NCI-H1092 treated with DMSO at 0.1 percent for 48 hours (cell line): ENCODE measurements at regions not wholly inside any gene's neighbourhood (a gene's known extent, or its start where the extent isn't known, plus 50 kb on each side); places are given as distances from the start of the nearest gene placed in this dataset.

Experiments
- DNase-seq: peaks from one replicate; lab custom pipeline; 2025; lab: John Stamatoyannopoulos, UW

GRCh38 chr3:103365467-103365866 is 930.7 kb downstream of the ZPLD1 start:
- no peak for DNase-seq

- no peak for DNase-seq
Measured at GRCh38 chr3:103367481-103367880, 932.7 kb downstream of the ZPLD1 start.

DNA sequence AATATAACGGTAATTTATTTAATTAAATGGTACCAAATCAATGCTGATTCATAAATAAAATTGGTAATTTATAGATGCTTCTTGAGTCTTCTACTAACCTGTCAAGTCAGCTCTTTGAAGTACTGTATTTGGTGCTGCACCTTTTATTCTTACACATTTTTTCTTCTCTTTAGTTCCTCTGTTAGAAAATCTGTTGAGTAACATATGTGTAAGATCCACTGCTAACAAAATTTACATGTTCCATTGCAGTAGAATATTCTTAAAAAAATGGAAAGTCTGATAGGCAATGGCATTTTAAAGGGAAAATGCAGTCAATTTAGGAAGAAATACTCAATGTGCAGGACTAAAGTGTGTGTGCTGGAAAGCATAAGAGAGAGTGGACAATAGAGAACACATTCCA is 936.6 kb downstream of the ZPLD1 start:
- no peak for DNase-seq

- DNase-seq = no peak
Measured at GRCh38 chr3:103372031-103372430, 937.2 kb downstream of the ZPLD1 start.

DNA sequence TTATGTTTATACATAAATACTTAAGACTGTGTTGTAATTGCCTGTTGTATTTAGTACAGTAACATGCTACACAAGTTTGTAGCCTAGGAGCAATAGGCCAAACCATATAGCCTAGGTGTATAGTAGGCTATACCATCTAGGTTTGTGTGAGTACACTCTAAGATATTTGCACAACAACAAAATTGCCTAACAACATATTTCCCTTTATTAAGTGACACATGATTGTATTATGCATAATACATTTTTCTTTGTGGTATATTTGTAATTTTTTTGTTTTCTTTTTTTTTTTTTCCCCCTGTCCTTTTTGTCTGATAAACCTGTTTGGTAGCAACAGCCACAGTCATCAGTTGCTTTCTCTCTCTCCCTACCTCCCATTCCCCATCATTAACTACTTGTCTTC is 945.6 kb downstream of the ZPLD1 start:
- no peak for DNase-seq

- DNase-seq = no peak
Measured at GRCh38 chr3:103381296-103382079, 946.7 kb downstream of the ZPLD1 start.

GRCh38 chr3:103385961-103386656 is 951.3 kb downstream of the ZPLD1 start:
- DNase-seq = no peak

DNA sequence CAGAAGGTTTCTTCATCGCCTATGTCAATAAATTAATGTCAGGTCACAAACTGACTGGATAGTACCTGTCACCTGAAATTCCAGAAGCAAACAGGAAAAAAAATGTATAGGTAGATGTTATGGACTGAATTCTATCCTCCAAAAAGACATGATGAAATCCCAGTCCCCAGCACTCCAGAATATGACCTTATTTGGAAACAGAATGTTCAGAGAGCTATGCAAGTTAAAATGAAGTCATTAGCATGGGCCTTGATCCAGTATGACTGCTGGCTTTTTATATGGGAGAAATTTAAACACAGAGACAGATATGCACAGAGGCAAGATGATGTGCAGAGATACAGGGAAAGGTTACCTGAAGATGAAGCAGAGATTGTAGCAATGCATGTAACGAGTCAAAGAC is 953.4 kb downstream of the ZPLD1 start:
- DNase-seq = no peak

DNA sequence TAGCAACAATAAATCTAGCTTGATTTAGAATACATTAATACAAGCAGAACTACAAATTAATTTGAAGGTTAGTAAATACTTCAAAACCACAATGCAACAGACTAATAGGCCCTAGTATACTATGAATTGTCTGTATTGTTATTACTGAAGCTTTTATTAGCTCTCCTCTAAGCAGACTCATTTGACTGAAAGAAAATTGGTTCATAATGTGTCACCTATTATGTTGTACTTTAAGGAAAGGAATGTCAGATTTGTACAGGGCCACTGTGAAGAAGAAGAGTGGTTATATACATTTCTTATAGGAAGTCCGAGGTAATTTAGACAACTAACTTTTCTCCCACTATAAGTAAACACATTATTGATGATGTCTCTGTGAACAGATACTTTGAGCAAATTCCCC is 954.5 kb downstream of the ZPLD1 start:
- DNase-seq = no peak

DNA sequence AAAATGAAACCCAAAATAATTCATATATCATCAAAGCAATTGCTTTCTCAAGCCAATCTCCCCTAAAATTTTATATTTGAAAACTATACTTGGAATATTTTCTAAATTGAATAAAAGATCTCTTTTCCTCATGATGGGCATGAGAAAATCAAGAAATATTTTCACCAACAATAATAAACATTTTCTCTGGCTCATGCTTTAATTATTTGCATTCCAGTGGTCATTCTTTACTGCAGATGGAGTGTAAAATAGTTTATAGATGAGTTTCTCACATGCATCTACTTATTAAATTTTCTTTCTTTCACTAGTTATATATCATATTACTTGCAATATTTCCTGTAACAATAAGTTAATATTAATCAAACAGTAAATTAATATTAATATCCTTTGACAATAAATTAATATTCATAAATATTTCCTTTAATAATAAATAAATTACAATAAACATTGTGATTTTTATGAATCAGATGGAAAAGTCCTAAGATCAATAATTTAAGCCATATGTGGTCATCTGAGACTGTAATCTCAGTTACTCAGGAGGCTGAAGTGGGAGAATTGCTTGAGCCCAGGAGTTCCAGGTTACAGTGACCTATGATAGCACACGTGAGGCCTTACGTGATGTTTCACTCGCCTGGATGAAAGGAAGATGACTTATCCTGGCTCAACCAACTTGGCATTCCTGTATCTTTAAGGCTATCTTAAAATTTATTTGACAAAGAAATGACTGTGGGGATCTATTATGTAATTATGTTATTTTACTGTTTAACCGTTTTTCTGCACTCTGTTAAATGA is 958.8 kb downstream of the ZPLD1 start:
- no peak for DNase-seq

DNA sequence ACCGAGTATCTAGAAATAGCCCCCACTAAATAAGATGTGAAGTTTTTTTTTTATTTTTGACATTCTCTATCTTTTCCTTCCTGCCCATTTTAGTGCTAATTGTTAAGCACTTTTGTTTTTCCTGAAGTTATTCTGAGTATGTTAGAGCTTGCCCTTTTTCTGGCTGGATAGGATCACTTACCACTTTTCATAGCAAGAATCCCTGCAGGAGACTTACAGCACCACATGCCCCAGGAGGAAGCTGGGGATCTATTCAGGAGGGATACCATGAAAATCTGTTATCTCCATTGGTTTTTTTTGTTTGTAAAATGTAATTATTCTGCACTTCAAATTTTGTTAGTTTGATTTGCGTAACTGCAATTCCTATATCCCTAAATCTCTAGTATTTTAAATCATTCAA is 968.4 kb downstream of the ZPLD1 start:
- DNase-seq = no peak

DNA sequence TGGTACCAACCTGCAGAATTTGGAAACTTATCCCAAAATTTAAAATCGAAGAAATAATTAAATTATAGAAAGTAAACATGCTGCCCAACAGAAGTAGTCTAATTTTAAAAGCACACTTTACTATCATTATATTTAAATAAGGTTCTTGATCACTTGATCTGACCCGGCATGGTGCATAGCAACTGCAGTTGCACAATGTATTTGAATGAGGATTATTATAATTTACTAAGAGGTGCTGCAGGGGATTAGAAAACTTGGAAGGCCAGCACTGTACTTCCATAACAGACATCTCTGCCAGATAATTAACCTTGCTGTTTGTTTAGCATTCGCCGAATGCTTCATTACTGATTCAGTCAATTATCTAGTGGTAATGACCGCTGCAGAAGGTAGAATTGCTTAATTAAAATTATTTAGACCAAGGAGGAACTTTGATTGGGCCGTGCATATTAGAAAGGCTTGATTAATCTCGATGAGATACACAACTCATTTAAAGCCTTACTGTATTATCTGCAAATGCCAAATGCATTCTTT is 971.6 kb downstream of the ZPLD1 start:
- no peak for DNase-seq

- no peak for DNase-seq
Measured at GRCh38 chr3:103410231-103410630, 975.4 kb downstream of the ZPLD1 start.

DNA sequence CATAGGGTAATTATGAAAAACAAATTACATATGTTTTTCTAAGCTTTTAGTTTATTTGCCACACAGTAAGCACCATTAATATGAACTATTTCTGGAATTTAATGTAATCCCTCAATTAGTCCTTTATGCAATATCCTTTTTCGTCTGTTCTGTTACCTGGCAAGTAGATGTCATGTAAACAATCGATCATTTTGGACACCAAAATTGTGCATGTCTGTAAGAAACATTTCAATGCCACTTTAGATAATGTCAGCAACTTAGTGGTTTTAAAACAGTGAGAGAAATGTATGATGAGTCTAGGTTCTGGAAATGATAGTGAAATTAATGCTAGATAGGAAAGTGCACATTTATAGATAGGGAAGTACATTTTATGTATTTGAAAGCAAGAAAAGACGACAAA is 986.6 kb downstream of the ZPLD1 start:
- no peak for DNase-seq

DNA sequence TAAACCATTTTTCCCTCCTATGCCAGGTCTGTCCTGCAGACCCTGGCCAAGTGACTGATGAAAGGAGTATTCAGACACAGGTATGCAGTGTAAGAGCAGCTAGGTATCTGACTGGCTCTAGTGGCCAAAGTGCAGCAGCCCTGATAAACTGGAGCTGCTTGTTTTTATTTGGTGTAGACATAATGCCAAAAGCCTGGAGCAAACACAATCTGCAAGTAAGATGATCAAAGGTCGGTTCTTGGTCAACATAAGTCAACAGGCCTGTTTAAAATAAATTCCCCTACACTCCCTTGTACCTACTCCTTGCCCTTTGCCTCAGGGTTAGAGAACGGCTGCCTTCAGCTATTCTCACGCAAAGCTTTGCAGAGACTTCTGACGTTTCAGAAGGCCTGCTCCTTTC is 1003.1 kb downstream of the ZPLD1 start:
- no peak for DNase-seq

DNA sequence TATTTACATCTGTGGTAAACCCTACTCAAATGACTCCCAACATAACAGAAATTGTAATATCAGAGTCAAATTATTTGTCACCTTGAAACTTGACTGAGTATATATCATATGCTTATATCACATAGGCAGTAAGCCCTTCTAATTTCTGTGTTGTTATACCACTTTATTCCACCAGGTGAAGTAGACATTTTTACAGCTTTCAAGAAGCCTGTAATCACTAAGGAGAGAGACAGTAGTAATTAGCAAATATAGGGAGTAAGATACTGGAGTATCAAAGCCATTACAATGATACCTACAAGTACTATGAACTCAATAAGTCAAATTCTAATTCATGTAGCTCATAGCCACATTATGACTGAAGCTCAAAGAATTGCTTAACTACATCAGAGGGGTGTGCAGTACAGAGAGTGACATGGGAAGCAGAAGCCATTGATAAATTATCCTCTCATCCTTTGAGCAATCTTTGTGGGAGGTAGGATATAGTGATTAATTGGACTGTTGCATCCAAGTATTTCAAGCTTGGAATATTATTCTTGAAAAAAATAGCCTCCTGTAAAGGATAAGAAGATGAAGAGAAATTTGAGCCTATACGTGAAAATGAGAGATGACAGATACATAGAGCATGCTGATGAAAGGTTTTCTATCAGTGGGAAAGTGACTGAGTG is 1005.9 kb downstream of the ZPLD1 start:
- DNase-seq = no peak

DNA sequence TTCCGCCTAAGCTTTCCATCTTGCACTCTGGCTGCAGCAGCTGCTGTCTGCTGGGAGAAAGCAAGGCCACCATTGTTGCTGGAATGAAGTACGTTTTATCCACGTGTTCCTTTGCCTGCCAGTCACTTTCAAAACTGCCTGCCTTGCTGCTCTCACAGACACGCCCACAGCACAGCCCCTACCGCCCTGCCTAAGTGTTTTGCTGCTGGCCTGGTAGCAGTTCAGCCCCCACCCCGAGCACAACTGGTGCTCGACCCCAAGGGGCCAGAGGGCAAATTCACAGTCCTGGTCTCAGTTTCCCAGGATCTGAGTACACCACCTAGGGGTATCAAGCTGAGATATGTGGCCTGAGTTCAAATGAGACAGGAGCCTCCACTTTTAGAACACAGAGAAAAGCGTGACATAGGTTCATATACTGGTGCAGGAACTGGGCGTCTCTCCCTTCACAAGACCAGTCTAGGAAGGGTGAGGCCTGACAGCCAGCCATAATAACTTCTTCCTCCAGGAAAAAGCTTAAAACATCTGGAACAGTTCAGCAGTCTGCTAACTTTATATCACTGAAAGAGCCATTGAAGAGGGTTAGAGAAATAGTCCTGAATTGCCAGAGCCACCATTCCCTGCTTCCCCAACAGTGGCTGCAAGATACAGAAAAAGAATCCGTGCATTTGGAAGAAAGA is 1012.3 kb downstream of the ZPLD1 start:
- DNase-seq = no peak

- DNase-seq = no peak
Measured at GRCh38 chr3:103453152-103453551, 1018.3 kb downstream of the ZPLD1 start.

DNA sequence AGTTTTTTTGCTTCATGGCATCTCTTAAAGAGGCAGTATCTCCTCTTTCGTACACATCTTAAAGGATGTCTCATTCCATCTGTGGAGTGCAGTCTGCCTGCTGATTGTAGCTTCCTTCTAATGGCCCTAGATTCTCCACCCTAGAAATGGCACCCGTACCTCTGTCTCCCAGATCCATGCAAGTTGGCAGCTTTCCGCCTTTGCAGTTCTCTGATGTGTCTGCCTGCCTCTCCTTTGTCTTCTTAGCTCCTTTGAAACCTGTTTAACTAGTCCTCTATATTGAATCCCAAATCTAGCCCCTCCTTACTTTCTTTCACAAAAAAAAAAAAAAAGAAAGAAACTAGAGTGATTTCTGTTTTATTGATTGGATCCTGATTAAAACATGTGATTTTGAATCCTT is 1025.0 kb downstream of the ZPLD1 start:
- no peak for DNase-seq

DNA sequence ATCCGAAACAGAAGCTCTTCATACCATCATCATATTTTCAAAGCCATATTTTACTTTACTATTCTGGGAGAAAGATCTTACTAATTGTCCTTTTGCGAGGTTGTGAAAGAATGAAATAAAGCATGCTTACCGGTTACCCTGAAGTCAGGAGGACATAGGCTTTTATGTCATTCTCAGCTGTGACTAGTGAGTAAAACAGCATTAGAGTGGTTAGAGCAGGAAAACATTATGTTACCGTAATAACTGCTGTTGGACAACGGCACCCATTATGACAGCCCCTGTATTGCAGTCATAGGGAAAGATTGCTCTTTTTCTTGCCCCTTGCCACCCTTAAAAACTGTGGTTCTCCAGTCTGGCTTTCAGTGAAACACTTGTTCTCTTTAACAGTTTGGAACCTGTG is 1035.7 kb downstream of the ZPLD1 start:
- DNase-seq = no peak

DNA sequence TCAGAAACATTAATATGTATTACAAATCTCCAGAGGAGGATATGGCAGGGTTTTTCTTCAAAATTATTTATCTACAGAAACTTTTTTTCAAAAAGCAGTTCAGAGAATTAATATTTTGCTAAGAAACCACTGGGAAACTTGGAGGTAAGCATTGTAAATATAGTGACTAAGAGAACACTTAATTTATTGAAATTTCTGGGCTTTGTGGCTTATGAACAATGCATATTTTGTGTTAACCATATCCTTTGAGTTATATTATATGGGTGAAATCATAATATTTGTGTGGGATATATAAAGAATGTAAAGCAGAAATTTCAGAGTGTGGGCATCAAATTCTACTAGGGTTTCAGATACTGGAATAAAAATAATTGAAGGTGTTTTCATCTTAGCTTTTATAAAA is 1059.2 kb downstream of the ZPLD1 start:
- DNase-seq = no peak

DNA sequence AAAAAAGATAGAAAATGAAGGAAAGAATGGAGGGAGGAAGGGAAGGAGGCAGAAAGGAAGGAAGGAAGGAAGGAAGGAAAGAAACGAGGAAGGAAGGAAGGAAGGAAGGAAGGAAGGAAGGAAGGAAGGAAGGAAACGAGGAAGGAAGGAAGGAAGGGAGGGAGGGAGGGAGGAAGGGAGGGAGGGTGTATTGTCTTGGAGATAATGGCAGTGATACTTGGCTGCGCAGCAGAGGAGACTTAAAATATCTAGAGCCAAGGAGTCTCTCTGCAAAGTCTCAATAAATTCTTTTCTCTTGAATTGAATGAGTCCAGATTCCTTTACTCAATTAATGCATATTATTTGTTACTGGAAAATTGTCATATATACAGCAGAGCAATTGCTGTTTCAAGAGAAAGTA is 1059.7 kb downstream of the ZPLD1 start:
- no peak for DNase-seq
